WTC11 (cell line): ENCODE measurements at regions not wholly inside any gene's neighbourhood (a gene's known extent, or its start where the extent isn't known, plus 50 kb on each side); places are given as distances from the start of the nearest gene placed in this dataset.

ENCODE experiments used
- ATAC-seq: fragments of 200-7000 bp; cut with Tn5 transposase; 2 replicates; pipeline ENCODE4 v1.10.0; 2021; ENCODE audit warnings: mild to moderate bottlenecking, moderate library complexity
- CTCF ChIA-PET: fragments of 300-600 bp; sonication (Branson Sonifier 250); formaldehyde crosslinking; loops from one replicate; lab custom pipeline; 2021; ENCODE audit warnings: antibody characterized with exemption; lab: Charles Lee
- POLR2A ChIA-PET: fragments of 350-600 bp; sonication (Branson Sonifier 250); formaldehyde crosslinking; loops from one replicate; lab custom pipeline; 2021; ENCODE audit warnings: antibody characterized with exemption; lab: Charles Lee
- DNase-seq: peaks from one replicate; pipeline ENCODE4 v3.0.0; 2021; ENCODE audit warnings: low spot score
- H3K27ac Mint-ChIP-seq: 2 replicates; pipeline ENCODE4 v1.8.0; 2021; ENCODE audit warnings: mixed read lengths
- H3K27me3 Mint-ChIP-seq: 2 replicates; pipeline ENCODE4 v1.8.0; 2021; ENCODE audit warnings: low read depth, mild to moderate bottlenecking, moderate library complexity, mixed read lengths
- H3K36me3 Mint-ChIP-seq: 2 replicates; pipeline ENCODE4 v1.8.0; 2021; ENCODE audit warnings: mixed read lengths
- H3K4me1 Mint-ChIP-seq: 2 replicates; pipeline ENCODE4 v1.8.0; 2022; ENCODE audit warnings: mixed read lengths
- H3K4me3 Mint-ChIP-seq: 2 replicates; pipeline ENCODE4 v1.8.0; 2021; ENCODE audit warnings: mild to moderate bottlenecking, moderate library complexity, mixed read lengths
- H3K9me3 Mint-ChIP-seq: 2 replicates; pipeline ENCODE4 v1.8.0; 2021; ENCODE audit warnings: mixed read lengths
- CREB1 ChIP-seq: sonication (generic); formaldehyde crosslinking; IDR thresholded peaks from 2 replicates; pipeline ENCODE4 v1.8.0; 2023; ENCODE audit warnings: mild to moderate bottlenecking, missing genetic modification reagents
- FOXP1 ChIP-seq: sonication (generic); formaldehyde crosslinking; IDR thresholded peaks from 2 replicates; pipeline ENCODE4 v1.8.0; 2022; ENCODE audit warnings: missing genetic modification reagents, mild to moderate bottlenecking, moderate library complexity, borderline replicate concordance
- GABPB1 ChIP-seq: sonication (generic); formaldehyde crosslinking; IDR thresholded peaks from 2 replicates; pipeline ENCODE4 v1.8.1; 2023; ENCODE audit warnings: mild to moderate bottlenecking, missing genetic modification reagents
- GTF2I ChIP-seq: fragments of 250-450 bp; sonication (Bioruptor Pico); conservative IDR thresholded peaks from 2 replicates; pipeline ENCODE4 v1.4.0; 2021; ENCODE audit warnings: mild to moderate bottlenecking
- KAT7 ChIP-seq: sonication (generic); formaldehyde crosslinking; IDR thresholded peaks from 2 replicates; pipeline ENCODE4 v1.8.1; 2023; ENCODE audit warnings: missing genetic modification reagents, mild to moderate bottlenecking, borderline replicate concordance
- NR3C1 ChIP-seq: sonication (generic); formaldehyde crosslinking; conservative IDR thresholded peaks from 2 replicates; pipeline ENCODE4 v1.8.1; 2023; ENCODE audit warnings: low read depth, mild to moderate bottlenecking, missing genetic modification reagents
- SOX15 ChIP-seq: fragments of 250-450 bp; sonication (Bioruptor Pico); IDR thresholded peaks from 2 replicates; pipeline ENCODE4 v1.9.0; 2021; ENCODE audit warnings: mild to moderate bottlenecking
- TEAD1 ChIP-seq: sonication (generic); formaldehyde crosslinking; IDR thresholded peaks from 2 replicates; pipeline ENCODE4 v1.8.0; 2022; ENCODE audit warnings: mild to moderate bottlenecking, missing genetic modification reagents
- ZNF138 ChIP-seq: sonication (generic); formaldehyde crosslinking; conservative IDR thresholded peaks from 2 replicates; pipeline ENCODE4 v1.8.1; 2022; ENCODE audit warnings: mild to moderate bottlenecking, moderate library complexity, missing genetic modification reagents
- ZNF232 ChIP-seq: sonication (generic); formaldehyde crosslinking; IDR thresholded peaks from 2 replicates; pipeline ENCODE4 v1.8.0; 2022; ENCODE audit warnings: mild to moderate bottlenecking, missing genetic modification reagents
- TF ChIP-seq, protein P1 (sequence below): fragments of 250-450 bp; sonication (Bioruptor Pico); IDR thresholded peaks from 2 replicates; pipeline ENCODE4 v1.9.0; 2021; ENCODE audit warnings: moderate library complexity, mild to moderate bottlenecking, inconsistent platforms, borderline replicate concordance
- TF ChIP-seq, protein P2 (sequence below): sonication (generic); formaldehyde crosslinking; IDR thresholded peaks from 2 replicates; pipeline ENCODE4 v1.8.0; 2022; ENCODE audit warnings: mild to moderate bottlenecking, missing genetic modification reagents
- TF ChIP-seq, protein P3 (sequence below): sonication (generic); formaldehyde crosslinking; IDR thresholded peaks from 2 replicates; pipeline ENCODE4 v1.8.1; 2023; ENCODE audit warnings: mild to moderate bottlenecking, missing genetic modification reagents
- TF ChIP-seq, protein P4 (sequence below): fragments of 250-450 bp; sonication (Bioruptor Pico); conservative IDR thresholded peaks from 2 replicates; pipeline ENCODE4 v1.9.0; 2021; ENCODE audit warnings: mild to moderate bottlenecking
- TF ChIP-seq, protein P5 (sequence below): sonication (generic); formaldehyde crosslinking; IDR thresholded peaks from 2 replicates; pipeline ENCODE4 v1.8.0; 2022; ENCODE audit warnings: mild to moderate bottlenecking, missing genetic modification reagents
- TF ChIP-seq, protein P6 (sequence below): sonication (generic); formaldehyde crosslinking; IDR thresholded peaks from 2 replicates; pipeline ENCODE4 v1.8.1; 2022; ENCODE audit warnings: missing genetic modification reagents, borderline replicate concordance

DNA sequence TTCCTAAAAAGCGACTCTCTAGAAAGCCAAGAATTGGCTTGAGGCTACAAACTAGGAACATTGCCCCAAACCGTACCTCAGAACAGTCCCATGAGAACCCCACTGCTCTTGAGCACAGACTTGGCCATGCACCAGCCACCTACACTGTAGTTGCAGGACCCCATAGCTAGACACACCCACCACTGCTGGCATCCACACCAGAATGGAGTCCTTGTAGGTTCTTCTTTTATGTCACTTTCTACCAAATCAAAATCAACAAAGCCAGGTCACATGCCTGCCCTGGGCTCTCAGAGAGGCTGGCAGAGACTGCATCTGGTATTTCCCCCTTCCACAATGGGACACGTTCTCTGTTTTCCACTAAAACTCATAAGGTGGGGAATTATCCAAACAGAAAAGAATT is 290.5 kb downstream of the SHOX2 start:
- Mint-ChIP-seq H3K27me3 (no peaks in the 10 kb centered on the region; the same call in 1 of the 2 replicates), H3K36me3 (no peaks in the 10 kb centered on the region), H3K4me1 (peaks cover 14% of the 10 kb centered on the region), H3K9me3 (no peaks in the 10 kb centered on the region), H3K4me3 (no peak overlapping the region), H3K27ac (no peak overlapping the region)
- ATAC-seq (no peak), DNase-seq (no peak)
- ChIA-PET POLR2A (no interaction called here), CTCF (no interaction called here)
- TF ChIP-seq FOXP1, result no peak
- TF ChIP-seq, protein P1, sequence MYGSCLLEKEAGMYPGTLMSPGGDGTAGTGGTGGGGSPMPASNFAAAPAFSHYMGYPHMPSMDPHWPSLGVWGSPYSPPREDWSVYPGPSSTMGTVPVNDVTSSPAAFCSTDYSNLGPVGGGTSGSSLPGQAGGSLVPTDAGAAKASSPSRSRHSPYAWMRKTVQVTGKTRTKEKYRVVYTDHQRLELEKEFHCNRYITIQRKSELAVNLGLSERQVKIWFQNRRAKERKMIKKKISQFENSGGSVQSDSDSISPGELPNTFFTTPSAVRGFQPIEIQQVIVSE (CRISPR knock-in tag), result no peak
- TF ChIP-seq GTF2I (CRISPR knock-in tag), result no peak
- no peak for TF ChIP-seq SOX15 (CRISPR knock-in tag)
- no peak for TF ChIP-seq ZNF232
- TF ChIP-seq GABPB1 (CRISPR knock-in tag), result no peak
- no peak for TF ChIP-seq KAT7
- no peak for TF ChIP-seq ZNF138
- TF ChIP-seq, protein P2, sequence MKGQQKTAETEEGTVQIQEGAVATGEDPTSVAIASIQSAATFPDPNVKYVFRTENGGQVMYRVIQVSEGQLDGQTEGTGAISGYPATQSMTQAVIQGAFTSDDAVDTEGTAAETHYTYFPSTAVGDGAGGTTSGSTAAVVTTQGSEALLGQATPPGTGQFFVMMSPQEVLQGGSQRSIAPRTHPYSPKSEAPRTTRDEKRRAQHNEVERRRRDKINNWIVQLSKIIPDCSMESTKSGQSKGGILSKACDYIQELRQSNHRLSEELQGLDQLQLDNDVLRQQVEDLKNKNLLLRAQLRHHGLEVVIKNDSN (CRISPR knock-in tag), result no peak
- no peak for TF ChIP-seq NR3C1 (CRISPR knock-in tag)
- no peak for TF ChIP-seq TEAD1

DNA sequence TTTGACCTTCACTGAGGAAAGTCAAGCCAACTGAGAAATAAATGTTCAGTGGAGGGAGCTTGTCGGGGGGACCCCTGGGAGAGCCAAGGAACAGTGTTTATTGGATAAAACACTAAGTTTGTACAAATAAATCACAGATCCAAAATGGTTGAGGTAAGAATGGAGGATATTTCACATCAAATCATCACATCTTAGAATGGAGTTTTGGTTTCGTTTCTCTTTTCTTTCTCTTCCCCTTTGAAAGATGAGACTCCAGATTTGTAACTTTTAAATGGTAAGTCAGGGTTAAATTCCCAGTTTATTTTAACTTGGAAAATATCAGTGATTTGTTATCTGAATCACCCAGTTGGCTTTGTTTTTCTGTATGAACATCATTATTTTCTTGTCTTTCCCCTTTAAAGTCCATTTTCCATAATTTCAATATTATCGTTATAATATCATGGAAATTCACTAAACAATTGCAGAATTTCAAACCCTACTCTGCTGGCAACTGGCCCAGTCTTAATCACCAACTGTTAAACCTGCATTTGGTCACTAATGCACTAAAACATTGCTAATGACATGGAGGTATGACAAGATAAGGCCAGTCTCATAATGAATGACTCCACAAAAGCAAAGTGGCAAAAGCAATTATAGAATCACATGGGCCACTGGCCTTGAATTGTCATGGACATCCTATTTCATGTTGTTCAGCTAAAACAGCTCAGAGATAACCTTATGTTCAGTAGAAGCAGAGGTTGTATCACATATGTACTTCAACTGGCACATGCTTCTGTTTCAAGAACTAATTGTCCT is 295.1 kb downstream of the SHOX2 start:
- Mint-ChIP-seq H3K4me1 (no peaks in the 10 kb centered on the region), H3K27me3 (no peaks in the 10 kb centered on the region), H3K36me3 (no peaks in the 10 kb centered on the region), H3K4me3 (no peak overlapping the region), H3K9me3 (no peaks in the 10 kb centered on the region), H3K27ac (no peak overlapping the region; the same call in 1 of the 2 replicates)
- no peak for DNase-seq
- ATAC-seq, result no peak
- TF ChIP-seq, protein P3, sequence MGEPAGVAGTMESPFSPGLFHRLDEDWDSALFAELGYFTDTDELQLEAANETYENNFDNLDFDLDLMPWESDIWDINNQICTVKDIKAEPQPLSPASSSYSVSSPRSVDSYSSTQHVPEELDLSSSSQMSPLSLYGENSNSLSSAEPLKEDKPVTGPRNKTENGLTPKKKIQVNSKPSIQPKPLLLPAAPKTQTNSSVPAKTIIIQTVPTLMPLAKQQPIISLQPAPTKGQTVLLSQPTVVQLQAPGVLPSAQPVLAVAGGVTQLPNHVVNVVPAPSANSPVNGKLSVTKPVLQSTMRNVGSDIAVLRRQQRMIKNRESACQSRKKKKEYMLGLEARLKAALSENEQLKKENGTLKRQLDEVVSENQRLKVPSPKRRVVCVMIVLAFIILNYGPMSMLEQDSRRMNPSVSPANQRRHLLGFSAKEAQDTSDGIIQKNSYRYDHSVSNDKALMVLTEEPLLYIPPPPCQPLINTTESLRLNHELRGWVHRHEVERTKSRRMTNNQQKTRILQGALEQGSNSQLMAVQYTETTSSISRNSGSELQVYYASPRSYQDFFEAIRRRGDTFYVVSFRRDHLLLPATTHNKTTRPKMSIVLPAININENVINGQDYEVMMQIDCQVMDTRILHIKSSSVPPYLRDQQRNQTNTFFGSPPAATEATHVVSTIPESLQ, result no peak
- TF ChIP-seq CREB1 (CRISPR knock-in tag) (no peak), TEAD1 (no peak)
- TF ChIP-seq, protein P4, sequence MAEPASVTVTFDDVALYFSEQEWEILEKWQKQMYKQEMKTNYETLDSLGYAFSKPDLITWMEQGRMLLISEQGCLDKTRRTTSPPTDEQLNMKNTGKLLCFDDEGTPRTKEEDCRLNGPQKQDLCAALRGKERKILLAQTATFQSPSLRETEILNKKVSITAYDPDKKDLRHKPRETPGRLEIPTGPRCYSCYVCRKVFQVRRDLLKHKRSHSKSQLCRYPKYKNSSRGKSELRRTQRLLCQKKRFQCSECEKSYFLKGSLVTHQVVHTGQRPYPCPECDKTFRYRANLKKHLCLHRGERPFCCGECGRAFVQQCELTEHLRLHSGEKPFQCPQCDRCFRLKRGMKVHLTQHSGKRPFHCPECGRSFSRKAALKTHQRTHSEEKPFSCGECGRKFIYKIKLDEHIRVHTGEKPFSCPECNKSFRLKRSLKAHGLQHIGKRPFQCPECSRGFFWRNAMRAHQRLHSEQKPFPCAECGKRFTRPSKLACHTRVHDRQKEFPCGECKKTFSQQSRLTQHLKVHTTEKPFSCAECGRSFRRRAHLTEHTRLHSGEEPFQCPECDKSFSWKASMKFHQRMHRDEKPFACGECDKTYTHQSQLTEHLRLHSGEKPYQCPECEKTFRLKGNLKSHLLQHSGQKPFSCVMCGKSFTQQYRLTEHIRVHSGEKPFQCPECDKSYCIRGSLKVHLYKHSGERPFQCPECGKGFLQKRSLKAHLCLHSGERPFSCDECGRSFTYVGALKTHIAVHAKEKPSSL (CRISPR knock-in tag), result no peak
- TF ChIP-seq, protein P5, sequence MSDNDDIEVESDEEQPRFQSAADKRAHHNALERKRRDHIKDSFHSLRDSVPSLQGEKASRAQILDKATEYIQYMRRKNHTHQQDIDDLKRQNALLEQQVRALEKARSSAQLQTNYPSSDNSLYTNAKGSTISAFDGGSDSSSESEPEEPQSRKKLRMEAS, result no peak
- TF ChIP-seq, protein P6, sequence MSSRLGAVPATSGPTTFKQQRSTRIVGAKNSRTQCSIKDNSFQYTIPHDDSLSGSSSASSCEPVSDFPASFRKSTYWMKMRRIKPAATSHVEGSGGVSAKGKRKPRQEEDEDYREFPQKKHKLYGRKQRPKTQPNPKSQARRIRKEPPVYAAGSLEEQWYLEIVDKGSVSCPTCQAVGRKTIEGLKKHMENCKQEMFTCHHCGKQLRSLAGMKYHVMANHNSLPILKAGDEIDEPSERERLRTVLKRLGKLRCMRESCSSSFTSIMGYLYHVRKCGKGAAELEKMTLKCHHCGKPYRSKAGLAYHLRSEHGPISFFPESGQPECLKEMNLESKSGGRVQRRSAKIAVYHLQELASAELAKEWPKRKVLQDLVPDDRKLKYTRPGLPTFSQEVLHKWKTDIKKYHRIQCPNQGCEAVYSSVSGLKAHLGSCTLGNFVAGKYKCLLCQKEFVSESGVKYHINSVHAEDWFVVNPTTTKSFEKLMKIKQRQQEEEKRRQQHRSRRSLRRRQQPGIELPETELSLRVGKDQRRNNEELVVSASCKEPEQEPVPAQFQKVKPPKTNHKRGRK (CRISPR knock-in tag), result no peak
- CTCF ChIA-PET, result no interaction called here
- POLR2A ChIA-PET, result no interaction called here
